ENCODE measurements at regions not wholly inside any gene's neighbourhood (a gene's known extent, or its start where the extent isn't known, plus 50 kb on each side); places are given as distances from the start of the nearest gene placed in this dataset.

DNA sequence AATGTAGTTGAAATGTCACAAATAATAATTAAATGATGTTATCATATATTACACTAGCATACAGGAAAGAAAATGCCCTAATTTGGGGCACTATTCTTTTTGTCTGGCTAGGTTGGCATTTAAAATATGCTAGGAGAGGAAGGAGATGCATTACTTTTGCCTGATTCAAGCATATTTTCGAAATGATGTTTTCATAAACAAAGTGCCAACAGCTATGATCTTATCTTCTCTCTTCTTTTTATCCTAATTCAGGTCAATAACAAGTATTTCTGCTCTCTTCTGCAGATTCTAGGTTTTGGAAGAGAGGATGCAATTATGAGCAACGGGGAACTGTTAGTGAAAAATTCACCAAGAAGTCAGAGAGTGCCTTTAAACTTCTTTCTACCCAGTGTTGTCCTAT is 55.8 kb upstream of the NR2F2 start:
- DNase-seq (ENCODE audit: low read depth in 1 of 2, low spot score in 2 of 2) (no peak), FAIRE-seq (no peak)
- Histone ChIP-seq H3K56ac (replicated peaks; ENCODE audit: insufficient read length, low read depth, low read length) (no peak overlapping the region), H3K27ac (ENCODE audit: low read depth, low read length) (no peak overlapping the region), H4K8ac (ENCODE audit: extremely low read depth, insufficient read depth, low read length) (no peak overlapping the region), H3K9ac (replicated peaks in 1 of 4; ENCODE audit: extremely low read depth in 1 of 4, low read depth in 3 of 4, low read length in 3 of 4) (no peak overlapping the region), H3K27me3 (replicated peaks in 1 of 4; ENCODE audit: control insufficient read depth in 3 of 4, extremely low read depth in 1 of 4, insufficient read depth in 3 of 4, low read length in 3 of 4) (no peaks in the 10 kb centered on the region), H3K18ac (ENCODE audit: extremely low read depth, low read length) (no peak overlapping the region), H2AFZ (ENCODE audit: low read length) (no peak overlapping the region), H3K4ac (replicated peaks; ENCODE audit: insufficient read length, low read depth, low read length) (no peak overlapping the region), H3K4me2 (ENCODE audit: insufficient read depth in 1 of 2, low read depth in 2 of 2, low read length in 2 of 2) (no peak overlapping the region), H2BK20ac (ENCODE audit: low read length) (no peak overlapping the region), H3K79me1 (ENCODE audit: low read depth, low read length) (no peaks in the 10 kb centered on the region), H4K20me1 (replicated peaks in 1 of 2; ENCODE audit: control insufficient read depth in 1 of 2, insufficient read depth in 2 of 2, low read length in 2 of 2) (no peaks in the 10 kb centered on the region), H3K4me1 (replicated peaks in 1 of 4; ENCODE audit: control insufficient read depth in 3 of 4, insufficient read depth in 4 of 4, low read length in 3 of 4) (no peaks in the 10 kb centered on the region), H2AK5ac (ENCODE audit: low read depth, low read length) (no peak overlapping the region), H3K4me3 (ENCODE audit: extremely low read depth in 1 of 4, insufficient read depth in 2 of 4, low read depth in 3 of 4, low read length in 4 of 4) (no peak overlapping the region), H3K36me3 (ENCODE audit: control insufficient read depth in 2 of 4, insufficient read depth in 4 of 4, low read length in 3 of 4) (no peaks in the 10 kb centered on the region), H4K91ac (replicated peaks; ENCODE audit: insufficient read length, low read length) (no peak overlapping the region), H3K14ac (ENCODE audit: insufficient read length) (no peak overlapping the region), H3K23ac (ENCODE audit: insufficient read length) (no peak overlapping the region), H3K79me2 (ENCODE audit: control insufficient read depth in 1 of 2, insufficient read depth in 2 of 2, low read length in 2 of 2) (no peaks in the 10 kb centered on the region), H3K23me2 (ENCODE audit: low read depth, low read length) (no peaks in the 10 kb centered on the region), H2BK5ac (ENCODE audit: low read depth, low read length) (no peak overlapping the region), H3K9me3 (ENCODE audit: insufficient read depth in 2 of 2, low read depth in 1 of 2, low read length in 1 of 2) (no peaks in the 10 kb centered on the region), H2BK120ac (replicated peaks; ENCODE audit: low read depth, low read length) (no peak overlapping the region), H2BK15ac (ENCODE audit: low read length) (no peak overlapping the region), H2BK12ac (ENCODE audit: low read depth, low read length) (no peak overlapping the region), H4K5ac (ENCODE audit: insufficient read length, low read depth, low read length) (no peak overlapping the region)
- ChIA-PET POLR2A (ENCODE audit: partially characterized antibody) (no interaction called here), CTCF (ENCODE audit: partially characterized antibody) (interaction anchor here (1.6 kb wide), 1 partner anchor 9 kb away, joined by 6 read pairs; no protein-coding TSS in a partner anchor)
- 78% methylated on average over 2 of the region's 2 CpGs; no CpG with 5 or more reads in 1 of the 2 experiments for WGBS, 2 experiments (ENCODE audit: extremely low coverage in 1 of 2, insufficient coverage in 1 of 2, insufficient read length in 1 of 2, insufficient replicate concordance in 2 of 2, low coverage in 1 of 2, low lambda C conversion rate in 2 of 2, missing lambda C conversion rate in 1 of 2)
- TF ChIP-seq SRF (IDR thresholded peaks at IDR 0.05; ENCODE audit: low read depth, low read length), result no peak
- TF ChIP-seq RNF2 (IDR thresholded peaks at IDR 0.05; ENCODE audit: borderline replicate concordance, low read depth, low read length, missing control alignments, poor library complexity, severe bottlenecking), result no peak
- TF ChIP-seq CTBP2 (IDR thresholded peaks at IDR 0.05; ENCODE audit: borderline replicate concordance, insufficient read depth, insufficient read length, low read length), result no peak
- no peak for TF ChIP-seq CHD1 (IDR thresholded peaks at IDR 0.05; ENCODE audit: low read depth, low read length)
- no peak for TF ChIP-seq SP1 (IDR thresholded peaks at IDR 0.05; ENCODE audit: low read depth, low read length)
- TF ChIP-seq, protein P1, sequence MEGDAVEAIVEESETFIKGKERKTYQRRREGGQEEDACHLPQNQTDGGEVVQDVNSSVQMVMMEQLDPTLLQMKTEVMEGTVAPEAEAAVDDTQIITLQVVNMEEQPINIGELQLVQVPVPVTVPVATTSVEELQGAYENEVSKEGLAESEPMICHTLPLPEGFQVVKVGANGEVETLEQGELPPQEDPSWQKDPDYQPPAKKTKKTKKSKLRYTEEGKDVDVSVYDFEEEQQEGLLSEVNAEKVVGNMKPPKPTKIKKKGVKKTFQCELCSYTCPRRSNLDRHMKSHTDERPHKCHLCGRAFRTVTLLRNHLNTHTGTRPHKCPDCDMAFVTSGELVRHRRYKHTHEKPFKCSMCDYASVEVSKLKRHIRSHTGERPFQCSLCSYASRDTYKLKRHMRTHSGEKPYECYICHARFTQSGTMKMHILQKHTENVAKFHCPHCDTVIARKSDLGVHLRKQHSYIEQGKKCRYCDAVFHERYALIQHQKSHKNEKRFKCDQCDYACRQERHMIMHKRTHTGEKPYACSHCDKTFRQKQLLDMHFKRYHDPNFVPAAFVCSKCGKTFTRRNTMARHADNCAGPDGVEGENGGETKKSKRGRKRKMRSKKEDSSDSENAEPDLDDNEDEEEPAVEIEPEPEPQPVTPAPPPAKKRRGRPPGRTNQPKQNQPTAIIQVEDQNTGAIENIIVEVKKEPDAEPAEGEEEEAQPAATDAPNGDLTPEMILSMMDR (IDR thresholded peaks at IDR 0.05; ENCODE audit: control extremely low read depth in 1 of 3, insufficient read depth in 1 of 3, low read depth in 1 of 3, low read length in 3 of 3), result no peak
- no peak for TF ChIP-seq TAF7 (optimal IDR thresholded peaks at IDR 0.05; ENCODE audit: borderline replicate concordance, low read depth, low read length)
- TF ChIP-seq KDM1A (IDR thresholded peaks at IDR 0.05; ENCODE audit: borderline replicate concordance, low read length), result no peak
- TF ChIP-seq ASH2L (IDR thresholded peaks at IDR 0.05; ENCODE audit: low read length), result no peak

All from H1 (cell line).